Hepatocyte (in vitro differentiated cells): ENCODE measurements at regions not wholly inside any gene's neighbourhood (a gene's known extent, or its start where the extent isn't known, plus 50 kb on each side); places are given as distances from the start of the nearest gene placed in this dataset.

ENCODE experiments used
- DNase-seq: peaks from one replicate; pipeline ENCODE4 v3.0.0-alpha.2; 2016; ENCODE audit warnings: low spot score
- H2AFZ ChIP-seq: fragments of 200-600 bp; sonication (generic); 2 replicates; pipeline ENCODE4 v1.6.0; 2016; ENCODE audit warnings: antibody characterized with exemption, mild to moderate bottlenecking
- H3K27ac ChIP-seq: fragments of 200-600 bp; sonication (generic); 2 replicates; pipeline ENCODE4 v1.5.1; 2016; ENCODE audit warnings: mild to moderate bottlenecking
- H3K27me3 ChIP-seq: fragments of 200-600 bp; sonication (generic); 2 replicates; pipeline ENCODE4 v1.6.1; 2016
- H3K36me3 ChIP-seq: fragments of 200-600 bp; sonication (generic); replicated peaks from 2 replicates; pipeline ENCODE4 v1.5.1; 2016; ENCODE audit warnings: low read depth; ENCODE audit not compliant: insufficient read depth
- H3K4me1 ChIP-seq: fragments of 200-600 bp; sonication (generic); 2 replicates; pipeline ENCODE4 v1.5.1; 2016; ENCODE audit warnings: mild to moderate bottlenecking, moderate library complexity; ENCODE audit not compliant: insufficient read depth
- H3K4me2 ChIP-seq: fragments of 200-600 bp; sonication (generic); 2 replicates; pipeline ENCODE4 v1.6.0; 2016
- H3K4me3 ChIP-seq: fragments of 200-600 bp; sonication (generic); 2 replicates; pipeline ENCODE4 v1.5.1; 2016; ENCODE audit warnings: mild to moderate bottlenecking
- H3K79me2 ChIP-seq: fragments of 200-600 bp; sonication (generic); 2 replicates; pipeline ENCODE4 v1.6.0; 2017; ENCODE audit warnings: mild to moderate bottlenecking
- H3K9me2 ChIP-seq: fragments of 200-600 bp; sonication (generic); replicated peaks from 2 replicates; pipeline ENCODE4 v1.6.0; 2017; ENCODE audit warnings: mild to moderate bottlenecking; ENCODE audit not compliant: insufficient read depth
- H3K9me3 ChIP-seq: fragments of 200-600 bp; sonication (generic); 2 replicates; pipeline ENCODE4 v1.5.1; 2016; ENCODE audit warnings: low read depth, mild to moderate bottlenecking
- H4K20me1 ChIP-seq: fragments of 200-600 bp; sonication (generic); 2 replicates; pipeline ENCODE4 v1.6.0; 2016; ENCODE audit warnings: mild to moderate bottlenecking; ENCODE audit not compliant: insufficient read depth, poor library complexity, severe bottlenecking
- CTCF ChIP-seq: fragments of 200-600 bp; sonication (generic); IDR thresholded peaks from 2 replicates; pipeline ENCODE4 v1.5.1; 2016; ENCODE audit warnings: antibody characterized with exemption, mild to moderate bottlenecking; ENCODE audit not compliant: poor library complexity
- EZH2 ChIP-seq: fragments of 200-600 bp; sonication (generic); IDR thresholded peaks from 2 replicates; pipeline ENCODE4 v1.6.1; 2016; ENCODE audit warnings: antibody characterized with exemption, mild to moderate bottlenecking, borderline replicate concordance
- EZH2phosphoT487 ChIP-seq: fragments of 200-600 bp; sonication (generic); IDR thresholded peaks from one replicate; pipeline ENCODE4 v1.6.1; 2018; ENCODE audit warnings: antibody characterized with exemption, mild to moderate bottlenecking, low read depth, moderate library complexity; ENCODE audit not compliant: unreplicated experiment, severe bottlenecking
- WGBS: methylation state at CpG from one replicate; pipeline ENCODE4 v1.1.6; 2016; ENCODE audit warnings: low lambda C conversion rate; ENCODE audit errors: missing lambda C conversion rate; 5-methylcytosine and 5-hydroxymethylcytosine counted together

- TF ChIP-seq CTCF (no peak), EZH2 (no peak), EZH2phosphoT487 (no peak)
- DNase-seq, result peak; percentile 17
Measured at GRCh38 chr4:20592663-20593062, 107.6 kb upstream of the PACRGL start.

GRCh38 chr4:20598626-20599025, 101.6 kb upstream of the PACRGL start:
- TF ChIP-seq CTCF (no peak), EZH2 (no peak), EZH2phosphoT487 (no peak)
- DNase-seq, result no peak
- no peaks in the 10 kb centered on the region for H3K9me3 ChIP-seq
- whole genome bisulfite sequencing, result 91% methylated on average over 4 of the region's 4 CpGs
- no peaks in the 10 kb centered on the region for H3K4me1 ChIP-seq
- H4K20me1 ChIP-seq, result no peaks in the 10 kb centered on the region
- H3K27ac ChIP-seq, result no peak overlapping the region
- H3K36me3 ChIP-seq, result no peaks in the 10 kb centered on the region
- no peaks in the 10 kb centered on the region for H3K9me2 ChIP-seq
- H3K27me3 ChIP-seq, result no peaks in the 10 kb centered on the region
- no peak overlapping the region for H2AFZ ChIP-seq
- no peak overlapping the region for H3K4me3 ChIP-seq
- no peaks in the 10 kb centered on the region for H3K79me2 ChIP-seq
- no peak overlapping the region for H3K4me2 ChIP-seq

More at GRCh38 chr4:20592663-20593062, 107.6 kb upstream of the PACRGL start:
- Histone ChIP-seq H2AFZ (no peak overlapping the region), H3K79me2 (no peaks in the 10 kb centered on the region), H3K4me3 (no peak overlapping the region), H3K9me2 (no peaks in the 10 kb centered on the region), H4K20me1 (no peaks in the 10 kb centered on the region), H3K4me1 (no peaks in the 10 kb centered on the region), H3K4me2 (peak overlapping the region; percentile 46), H3K9me3 (no peaks in the 10 kb centered on the region), H3K27ac (peak overlapping the region; percentile 57), H3K36me3 (no peaks in the 10 kb centered on the region), H3K27me3 (no peaks in the 10 kb centered on the region)
- 47% methylated on average over 2 of the region's 2 CpGs for WGBS

GRCh38 chr4:20603671-20604313, 96.5 kb upstream of the PACRGL start:
- Histone ChIP-seq H2AFZ (no peak overlapping the region), H3K4me1 (peaks cover 4% of the 10 kb centered on the region), H3K36me3 (no peaks in the 10 kb centered on the region), H3K27me3 (no peaks in the 10 kb centered on the region), H3K4me2 (peak overlapping the region; percentile 38), H3K79me2 (no peaks in the 10 kb centered on the region), H3K9me2 (no peaks in the 10 kb centered on the region), H3K4me3 (no peak overlapping the region), H3K27ac (peak overlapping the region; percentile 15), H4K20me1 (no peaks in the 10 kb centered on the region), H3K9me3 (no peaks in the 10 kb centered on the region)
- TF ChIP-seq EZH2 (no peak), CTCF (no peak), EZH2phosphoT487 (no peak)
- DNase-seq, result no peak
- WGBS, result 45% methylated on average over 3 of the region's 3 CpGs
